ENCODE measurements at regions not wholly inside any gene's neighbourhood (a gene's known extent, or its start where the extent isn't known, plus 50 kb on each side); places are given as distances from the start of the nearest gene placed in this dataset.

DNA sequence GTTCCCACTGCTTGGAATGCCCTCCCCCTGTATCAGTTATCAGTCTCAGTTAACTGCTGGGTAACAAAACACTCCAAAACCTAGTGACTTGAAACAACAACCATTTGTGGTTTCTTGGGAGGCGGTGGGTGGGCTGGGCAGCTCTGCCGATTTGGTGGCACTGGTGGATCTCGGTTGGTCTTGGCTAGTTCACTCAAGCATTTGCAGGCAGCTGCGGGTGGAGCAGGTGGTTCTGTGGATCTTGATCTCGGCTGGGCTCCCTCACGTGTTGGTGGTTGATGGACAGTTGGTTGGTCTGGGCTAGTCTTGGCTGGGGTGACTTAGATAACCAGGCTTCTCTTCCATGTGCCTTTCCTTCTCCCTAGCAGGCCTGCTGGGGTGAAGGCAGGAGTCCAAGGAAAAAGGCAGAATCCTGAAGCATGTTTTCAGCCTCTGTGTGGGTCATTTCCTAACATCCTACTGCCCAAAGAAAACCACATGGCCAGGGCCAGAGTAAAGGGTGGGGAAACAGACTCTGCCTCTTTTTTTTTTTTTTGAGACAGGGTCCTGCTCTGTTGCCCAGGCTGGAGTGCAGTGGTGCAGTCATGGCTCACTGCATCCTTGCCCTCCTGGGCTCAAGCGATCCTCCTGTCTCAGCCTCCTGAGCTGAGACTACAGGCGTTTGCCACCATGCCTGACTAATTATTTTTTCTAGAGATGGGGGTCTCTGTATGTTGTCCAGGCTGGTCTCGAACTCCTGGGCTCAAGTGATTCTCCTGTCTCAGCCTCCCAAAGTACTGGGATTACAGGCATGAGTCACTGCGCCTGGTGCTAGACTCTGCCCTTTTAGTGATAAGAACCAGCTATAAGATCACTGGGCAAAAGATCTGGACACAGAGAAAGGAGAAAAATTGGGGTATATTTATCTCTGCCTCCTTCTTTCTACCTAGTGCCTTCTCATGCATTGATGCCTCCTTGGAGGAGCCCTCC, 183.7 kb downstream of the RGS3 start:
- DNase-seq (ENCODE audit: low read depth in 1 of 2, low spot score in 1 of 2): no peak

- no peak for DNase-seq (ENCODE audit: low read depth in 1 of 2, low spot score in 1 of 2)
These were observed 184.5 kb downstream of the RGS3 start for GRCh38 chr9:113648048-113648447.

DNA sequence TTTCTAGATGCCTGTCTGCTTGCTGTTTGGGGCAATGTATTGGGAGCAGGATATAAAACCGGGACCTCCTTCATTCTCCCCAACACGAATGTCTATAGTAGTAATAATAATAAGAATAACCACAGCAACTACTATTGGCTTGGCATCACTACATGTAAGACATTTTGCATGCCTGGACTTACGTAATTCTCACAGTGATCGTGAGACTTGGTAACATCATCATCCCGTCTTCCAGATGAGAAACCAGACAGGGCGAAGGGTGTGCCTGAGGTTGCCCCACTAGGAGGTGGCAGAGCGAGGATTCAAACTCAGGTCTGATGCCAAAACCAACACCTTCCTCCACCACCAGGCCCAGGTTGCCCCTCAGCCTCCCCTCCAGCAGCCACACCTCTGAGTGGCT, 185.1 kb downstream of the RGS3 start:
- DNase-seq (ENCODE audit: low read depth in 1 of 2, low spot score in 1 of 2): no peak

DNA sequence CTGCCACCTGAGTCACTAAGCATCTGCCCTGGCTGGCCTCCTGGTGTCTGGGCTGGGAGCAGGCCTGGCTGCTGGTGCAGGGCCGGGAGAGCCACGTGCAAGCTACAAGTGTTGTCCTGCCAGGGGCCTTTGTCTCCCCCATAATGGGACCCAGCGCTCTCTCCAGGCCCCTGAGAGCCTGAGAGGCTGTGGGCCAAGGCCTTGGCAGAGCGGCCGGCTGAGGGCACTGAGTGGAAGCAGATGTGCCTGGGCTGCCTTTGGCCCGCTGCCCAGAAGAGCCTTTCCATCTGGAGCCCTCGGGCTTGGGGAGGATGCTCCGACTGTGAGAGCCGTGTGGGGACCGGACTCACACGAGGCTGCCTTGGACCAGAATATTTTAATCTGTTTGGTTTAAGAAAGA, 185.5 kb downstream of the RGS3 start:
- DNase-seq (ENCODE audit: low read depth in 1 of 2, low spot score in 1 of 2): no peak

DNA sequence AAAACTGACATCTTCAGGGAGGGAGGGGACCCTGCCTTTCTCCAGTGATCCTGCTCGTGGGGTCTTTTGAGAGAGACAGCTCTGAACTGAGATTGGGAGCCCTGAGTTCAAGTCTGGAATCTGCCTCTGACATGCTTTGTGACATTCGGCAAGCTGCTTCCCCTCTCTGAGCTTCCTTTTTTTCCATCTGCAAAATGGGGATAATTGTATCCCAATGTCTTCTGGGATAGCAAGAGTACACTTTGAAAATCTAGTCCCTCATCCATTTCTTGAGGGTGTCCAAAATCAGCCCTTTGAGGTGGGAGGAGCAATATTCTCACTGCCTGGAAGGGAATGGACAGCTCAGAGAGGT, 186.3 kb downstream of the RGS3 start:
- DNase-seq (ENCODE audit: low read depth in 1 of 2, low spot score in 1 of 2): no peak

DNA sequence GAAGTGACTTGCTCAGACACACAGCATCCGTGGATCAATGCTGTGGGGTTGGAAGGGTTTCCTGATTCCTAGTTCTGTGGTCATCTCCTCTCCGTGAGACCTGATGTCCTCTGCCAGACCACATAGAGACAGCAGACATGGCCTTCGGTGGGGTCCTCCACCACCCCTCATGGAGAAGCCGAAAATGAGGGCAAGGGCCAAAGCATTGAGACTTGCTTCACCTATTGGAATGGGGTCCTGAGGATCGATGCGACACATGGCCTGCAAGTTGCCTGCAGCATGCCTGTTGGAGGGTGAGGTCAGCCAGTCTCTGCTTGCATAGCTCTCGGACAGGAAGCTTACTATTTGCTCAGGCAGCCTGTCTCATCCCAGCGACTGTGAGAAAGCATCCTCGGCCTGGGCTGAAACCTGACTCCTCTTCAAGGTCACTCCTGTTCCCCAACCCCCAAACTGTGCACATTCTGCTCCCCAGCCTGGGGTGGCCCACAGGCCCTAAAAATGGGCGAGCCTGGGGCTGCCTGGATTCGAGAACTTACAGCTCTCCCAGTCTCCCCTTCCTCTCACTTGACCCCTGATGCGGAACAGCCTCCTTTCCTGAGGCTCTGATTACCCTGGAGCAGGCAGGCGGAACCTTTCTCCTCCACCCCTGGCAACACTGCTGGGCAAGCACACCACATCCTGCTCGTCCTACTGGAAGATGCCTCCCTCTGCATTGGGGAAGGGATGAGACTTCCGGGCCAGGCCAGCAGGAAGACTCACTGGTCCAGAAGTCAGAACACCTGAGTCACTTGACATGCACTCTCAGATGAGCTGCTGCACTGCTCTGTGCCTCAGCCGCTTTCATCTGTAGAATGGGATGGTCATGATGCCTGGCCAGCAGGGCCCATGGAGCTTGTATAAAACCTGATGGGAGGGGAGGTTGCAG, 186.9 kb downstream of the RGS3 start:
- no peak for DNase-seq (ENCODE audit: low read depth in 1 of 2, low spot score in 1 of 2)

GRCh38 chr9:113651896-113652295, 188.4 kb downstream of the RGS3 start:
- DNase-seq (ENCODE audit: low read depth in 1 of 2, low spot score in 1 of 2): no peak

GRCh38 chr9:113652355-113653152, 189.0 kb downstream of the RGS3 start:
- DNase-seq (ENCODE audit: low read depth in 1 of 2, low spot score in 1 of 2): no peak

- no peak for DNase-seq (ENCODE audit: low read depth in 1 of 2, low spot score in 1 of 2)
These were observed 190.4 kb downstream of the RGS3 start for GRCh38 chr9:113653746-113654604.

GRCh38 chr9:113654605-113655428, 191.3 kb downstream of the RGS3 start:
- no peak for DNase-seq (ENCODE audit: low read depth in 1 of 2, low spot score in 1 of 2)

DNA sequence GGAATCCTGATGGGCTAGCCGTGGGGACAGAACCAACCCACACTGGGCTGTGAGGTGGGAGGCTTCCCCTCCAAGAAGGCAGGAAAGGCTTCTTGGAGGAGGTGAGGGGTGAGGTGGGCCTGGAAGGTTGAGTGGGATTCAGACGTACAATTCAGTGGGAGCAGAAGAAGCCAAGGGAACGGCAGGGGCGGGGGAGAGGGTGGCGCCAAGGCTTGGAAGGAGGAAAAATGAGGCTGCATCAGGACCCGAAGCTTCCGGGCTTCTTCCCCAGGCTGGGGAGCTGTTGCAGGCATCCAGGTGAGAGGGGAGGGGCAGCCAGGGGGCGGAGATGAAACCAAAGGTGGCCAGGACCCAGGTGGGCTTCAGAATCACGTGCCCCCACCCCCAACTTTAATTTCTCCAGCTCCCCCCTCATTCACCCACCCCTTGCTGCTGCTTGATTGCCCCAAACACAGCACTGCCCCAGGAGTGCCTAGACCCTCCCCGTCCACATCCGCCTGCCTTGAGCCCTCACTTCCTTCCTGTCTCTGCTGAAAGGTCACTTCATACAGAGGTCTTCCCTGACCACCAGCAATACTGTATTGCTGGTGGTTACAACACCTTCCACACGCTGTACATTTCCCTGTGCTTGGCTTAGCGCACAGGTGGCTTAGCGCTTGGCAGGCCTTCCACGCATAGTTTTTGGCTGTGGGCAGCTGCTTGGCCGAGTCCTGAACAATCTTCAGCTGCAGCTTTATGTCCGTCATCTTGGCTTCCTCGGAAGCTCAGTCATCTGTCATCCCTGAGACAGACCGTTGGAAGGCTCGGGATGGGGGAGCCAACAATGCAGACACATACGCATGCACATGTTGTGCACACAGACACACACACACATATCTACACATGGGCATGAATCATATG, 193.5 kb downstream of the RGS3 start:
- DNase-seq (ENCODE audit: low read depth in 1 of 2, low spot score in 1 of 2): no peak

DNA sequence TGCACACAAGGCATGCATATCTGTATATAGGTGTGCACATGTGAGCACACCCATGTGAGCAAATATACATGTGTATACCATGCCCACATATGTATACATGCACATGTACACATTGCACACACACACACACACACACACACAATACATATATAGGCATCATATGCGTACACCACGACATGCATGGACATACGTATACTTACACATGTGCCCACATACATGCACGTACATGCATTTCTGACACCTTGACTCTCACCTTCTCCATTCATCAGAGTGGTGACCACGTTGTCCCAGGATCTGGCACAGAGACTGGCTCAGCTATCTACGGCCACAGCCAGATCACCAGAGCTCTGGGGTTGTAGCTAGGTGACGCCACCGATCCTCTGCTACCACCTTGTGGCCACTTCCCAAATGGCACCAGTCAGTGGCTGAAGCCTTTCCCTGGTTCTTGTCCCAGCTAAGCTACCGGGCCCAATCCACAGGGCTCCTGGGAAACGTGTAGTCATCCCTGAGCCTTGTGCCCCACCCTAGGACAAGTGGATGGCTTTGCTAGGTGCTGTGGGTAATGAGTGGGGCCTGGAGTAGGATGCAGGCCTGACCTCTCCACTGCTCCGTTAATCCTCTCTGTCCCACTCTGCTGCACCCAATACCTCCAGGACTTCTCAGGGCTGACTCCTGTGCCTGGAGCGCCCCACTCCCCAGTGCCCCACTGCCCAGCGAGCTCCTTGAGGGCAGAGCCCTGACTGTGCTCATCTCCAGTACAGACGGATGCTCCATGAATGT, 194.4 kb downstream of the RGS3 start:
- DNase-seq (ENCODE audit: low read depth in 1 of 2, low spot score in 1 of 2): peak; percentile 59 to 60

DNA sequence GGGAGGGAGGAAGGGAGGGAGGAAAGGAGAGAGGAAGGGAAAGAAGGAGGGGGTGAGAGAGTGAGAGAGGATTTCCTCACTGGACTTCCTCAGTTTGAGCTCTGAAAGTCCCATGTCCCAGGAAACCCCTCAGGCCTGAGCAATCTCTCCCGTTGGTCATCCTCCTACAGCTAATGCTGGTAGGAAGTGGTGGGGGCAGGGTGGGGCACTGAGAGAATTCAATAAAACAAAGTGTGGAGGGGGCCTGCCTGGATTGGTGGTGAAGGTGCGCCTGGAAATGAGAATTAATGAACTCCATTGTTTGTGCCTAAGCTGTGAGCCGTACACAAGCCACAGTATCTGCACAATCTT, 195.0 kb downstream of the RGS3 start:
- no peak for DNase-seq (ENCODE audit: low read depth in 1 of 2, low spot score in 1 of 2)

- DNase-seq (ENCODE audit: low read depth in 1 of 2, low spot score in 1 of 2): no peak
These were observed 195.5 kb downstream of the RGS3 start for GRCh38 chr9:113659039-113659438.

DNA sequence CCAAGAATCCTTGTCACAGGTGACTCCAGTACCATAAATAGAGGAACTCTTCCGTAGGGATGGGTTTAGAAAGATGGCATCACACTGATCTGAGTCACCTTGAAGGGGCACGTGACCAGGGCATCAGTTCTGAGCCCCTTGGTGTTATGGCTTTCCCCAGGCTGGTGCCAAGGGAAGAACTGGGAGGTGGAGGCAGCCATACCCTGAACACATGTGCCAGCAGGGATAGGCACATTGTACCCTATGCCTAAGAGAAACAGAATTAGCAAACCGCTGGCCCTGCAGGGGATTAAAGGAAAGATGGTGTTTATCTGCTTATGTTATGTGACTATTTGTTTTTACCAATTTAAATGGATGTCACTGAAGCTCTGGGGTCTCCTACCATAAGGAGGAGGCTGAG, 196.2 kb downstream of the RGS3 start:
- no peak for DNase-seq (ENCODE audit: low read depth in 1 of 2, low spot score in 1 of 2)

DNA sequence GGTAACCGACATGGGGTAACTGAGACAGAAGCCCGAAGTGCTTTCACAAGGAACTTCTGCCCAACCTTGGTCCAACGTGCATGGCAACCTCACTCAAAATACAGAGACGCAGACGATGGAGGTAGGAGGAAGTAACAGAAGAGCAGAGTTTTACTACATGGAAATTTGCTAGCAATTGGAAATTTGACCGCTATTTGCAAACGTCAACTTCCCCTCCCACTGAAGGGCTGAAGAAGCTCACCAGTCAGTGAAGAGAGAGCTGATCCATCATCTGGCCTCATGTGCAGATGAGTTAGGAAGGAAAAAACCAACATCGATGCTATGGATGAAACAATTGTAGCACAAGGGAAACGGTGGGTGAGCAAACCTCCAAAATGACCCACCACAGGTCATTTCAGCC, 196.7 kb downstream of the RGS3 start:
- DNase-seq (ENCODE audit: low read depth in 1 of 2, low spot score in 1 of 2): no peak

DNA sequence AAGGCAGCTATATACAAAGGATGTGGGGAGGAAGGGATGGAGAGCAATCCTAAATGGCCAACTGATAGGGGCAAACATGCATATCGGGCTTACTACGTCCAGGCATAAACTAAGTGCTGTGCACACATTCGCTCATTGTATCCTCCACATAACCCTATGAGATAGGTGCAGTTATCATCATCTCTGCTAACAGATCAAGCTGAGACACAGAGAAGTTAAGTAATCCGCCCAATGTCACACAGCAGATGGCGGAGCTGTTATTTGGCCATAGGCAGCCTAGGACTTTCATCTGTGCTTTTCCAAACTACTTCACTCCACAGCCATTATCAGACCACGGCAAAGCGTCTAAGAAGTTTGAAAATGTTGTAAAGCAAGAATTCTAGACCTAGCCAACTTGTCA, 197.5 kb downstream of the RGS3 start:
- DNase-seq (ENCODE audit: low read depth in 1 of 2, low spot score in 1 of 2): no peak

Measured in activated T-helper 1 cell treated with anti-CD3 and anti-CD28 coated beads, Interleukin-2, amount 50 U/mL, for 16 hours (primary cell).